ENCODE measurements at regions not wholly inside any gene's neighbourhood (a gene's known extent, or its start where the extent isn't known, plus 50 kb on each side); places are given as distances from the start of the nearest gene placed in this dataset.

- TF ChIP-seq, protein P1, sequence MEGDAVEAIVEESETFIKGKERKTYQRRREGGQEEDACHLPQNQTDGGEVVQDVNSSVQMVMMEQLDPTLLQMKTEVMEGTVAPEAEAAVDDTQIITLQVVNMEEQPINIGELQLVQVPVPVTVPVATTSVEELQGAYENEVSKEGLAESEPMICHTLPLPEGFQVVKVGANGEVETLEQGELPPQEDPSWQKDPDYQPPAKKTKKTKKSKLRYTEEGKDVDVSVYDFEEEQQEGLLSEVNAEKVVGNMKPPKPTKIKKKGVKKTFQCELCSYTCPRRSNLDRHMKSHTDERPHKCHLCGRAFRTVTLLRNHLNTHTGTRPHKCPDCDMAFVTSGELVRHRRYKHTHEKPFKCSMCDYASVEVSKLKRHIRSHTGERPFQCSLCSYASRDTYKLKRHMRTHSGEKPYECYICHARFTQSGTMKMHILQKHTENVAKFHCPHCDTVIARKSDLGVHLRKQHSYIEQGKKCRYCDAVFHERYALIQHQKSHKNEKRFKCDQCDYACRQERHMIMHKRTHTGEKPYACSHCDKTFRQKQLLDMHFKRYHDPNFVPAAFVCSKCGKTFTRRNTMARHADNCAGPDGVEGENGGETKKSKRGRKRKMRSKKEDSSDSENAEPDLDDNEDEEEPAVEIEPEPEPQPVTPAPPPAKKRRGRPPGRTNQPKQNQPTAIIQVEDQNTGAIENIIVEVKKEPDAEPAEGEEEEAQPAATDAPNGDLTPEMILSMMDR (IDR thresholded peaks at IDR 0.05; ENCODE audit: low read depth, low read length, poor library complexity, severe bottlenecking): no peak
- TF ChIP-seq EZH2phosphoT487 (IDR thresholded peaks at IDR 0.05; ENCODE audit: borderline replicate concordance, low read length): no peak
Observed at GRCh38 chr15:26365077-26365476, 407.8 kb downstream of the GABRB3 start.
